ENCODE measurements at regions not wholly inside any gene's neighbourhood (a gene's known extent, or its start where the extent isn't known, plus 50 kb on each side); places are given as distances from the start of the nearest gene placed in this dataset.

- DNase-seq (ENCODE audit: low spot score), result no peak
- Histone ChIP-seq H3K27ac (ENCODE audit: low read depth) (no peak overlapping the region), H3K4me3 (no peak overlapping the region), H3K4me1 (ENCODE audit: insufficient read depth) (no peaks in the 10 kb centered on the region), H4K20me1 (replicated peaks; ENCODE audit: insufficient read depth) (no peaks in the 10 kb centered on the region), H3K79me2 (replicated peaks; ENCODE audit: insufficient read depth) (no peaks in the 10 kb centered on the region), H3F3A (replicated peaks; ENCODE audit: low read depth) (no peaks in the 10 kb centered on the region), H2AFZ (no peak overlapping the region), H3K36me3 (ENCODE audit: insufficient read depth) (no peaks in the 10 kb centered on the region; the same call in 1 of the 2 replicates), H3K9me2 (ENCODE audit: insufficient read depth) (0 out of 2 replicates have a peak, but pooled peaks cover 4% of the 10 kb centered on the region), H3K27me3 (ENCODE audit: insufficient read depth) (no peaks in the 10 kb centered on the region), H3K4me2 (no peak overlapping the region)
- ATAC-seq, result no peak
- no peaks in the 10 kb centered on the region for H3K27me3 Mint-ChIP-seq (ENCODE audit: insufficient read depth, low read depth, poor library complexity)
- H3K36me3 Mint-ChIP-seq (ENCODE audit: low read depth), result no peaks in the 10 kb centered on the region
- H3K4me3 Mint-ChIP-seq, result no peak overlapping the region
- no peak for TF ChIP-seq ZNF114 (CRISPR knock-in tag; IDR thresholded peaks at IDR 0.05)
- TF ChIP-seq REST (IDR thresholded peaks at IDR 0.05; ENCODE audit: unreplicated experiment), result no peak
- TF ChIP-seq CTCF (conservative IDR thresholded peaks at IDR 0.05; ENCODE audit: low read depth in 2 of 2), result no peak
- TF ChIP-seq POLR2AphosphoS5 (IDR thresholded peaks at IDR 0.05; ENCODE audit: low read depth), result no peak
- no peak for TF ChIP-seq CREB1 (CRISPR knock-in tag; IDR thresholded peaks at IDR 0.05; ENCODE audit: low read depth)
- no peak for TF ChIP-seq JUNB (IDR thresholded peaks at IDR 0.05; ENCODE audit: unreplicated experiment)
- TF ChIP-seq ETS1 (IDR thresholded peaks at IDR 0.05), result no peak
- no peak for TF ChIP-seq EZH2phosphoT487 (IDR thresholded peaks at IDR 0.05; ENCODE audit: unreplicated experiment)
- no peak for TF ChIP-seq NANOG (IDR thresholded peaks at IDR 0.05; ENCODE audit: borderline replicate concordance)
- no peak overlapping the region for H3K27ac Mint-ChIP-seq
- no peaks in the 10 kb centered on the region for H3K4me1 Mint-ChIP-seq
- H3K9me3 Mint-ChIP-seq, result no peaks in the 10 kb centered on the region; the same call in 2 of the 3 replicates
Observed at GRCh38 chr7:46292741-46293140, 371.7 kb upstream of the IGFBP3 start.

GRCh38 chr7:46291601-46292150, 370.6 kb upstream of the IGFBP3 start:
- DNase-seq (ENCODE audit: low spot score) (no peak), ATAC-seq (no peak)
- H3F3A ChIP-seq (replicated peaks; ENCODE audit: low read depth), result no peaks in the 10 kb centered on the region
- H3K79me2 ChIP-seq (replicated peaks; ENCODE audit: insufficient read depth), result no peaks in the 10 kb centered on the region
- H3K36me3 Mint-ChIP-seq (ENCODE audit: low read depth), result no peaks in the 10 kb centered on the region
- no peaks in the 10 kb centered on the region for H3K27me3 Mint-ChIP-seq (ENCODE audit: insufficient read depth, low read depth, poor library complexity)
- H4K20me1 ChIP-seq (replicated peaks; ENCODE audit: insufficient read depth), result no peaks in the 10 kb centered on the region
- H3K4me3 ChIP-seq, result no peak overlapping the region
- H3K27ac Mint-ChIP-seq, result no peak overlapping the region
- H3K4me1 Mint-ChIP-seq, result no peaks in the 10 kb centered on the region
- no peak overlapping the region for H3K4me2 ChIP-seq
- no peaks in the 10 kb centered on the region for H3K27me3 ChIP-seq (ENCODE audit: insufficient read depth)
- H3K4me3 Mint-ChIP-seq, result no peak overlapping the region
- no peaks in the 10 kb centered on the region; the same call in 2 of the 3 replicates for H3K9me3 Mint-ChIP-seq
- H3K9me2 ChIP-seq (ENCODE audit: insufficient read depth), result 0 out of 2 replicates have a peak, but pooled peaks cover 4% of the 10 kb centered on the region
- H3K27ac ChIP-seq (ENCODE audit: low read depth), result no peak overlapping the region
- no peaks in the 10 kb centered on the region for H3K4me1 ChIP-seq (ENCODE audit: insufficient read depth)
- no peaks in the 10 kb centered on the region for H3K36me3 ChIP-seq (ENCODE audit: insufficient read depth)
- H2AFZ ChIP-seq, result peak overlapping the region; percentile 1; the same call in 1 of the 2 replicates
- no peak for TF ChIP-seq REST (IDR thresholded peaks at IDR 0.05; ENCODE audit: unreplicated experiment)
- no peak for TF ChIP-seq EZH2 (IDR thresholded peaks at IDR 0.05; ENCODE audit: low read depth, unreplicated experiment)
- no peak for TF ChIP-seq ZNF331 (CRISPR knock-in tag; IDR thresholded peaks at IDR 0.05; ENCODE audit: low read depth)
- no peak for TF ChIP-seq CREB1 (CRISPR knock-in tag; IDR thresholded peaks at IDR 0.05; ENCODE audit: low read depth)
- no peak for TF ChIP-seq EZH2phosphoT487 (IDR thresholded peaks at IDR 0.05; ENCODE audit: unreplicated experiment)
